Stromal cell of bone marrow (primary cell): ENCODE measurements at regions not wholly inside any gene's neighbourhood (a gene's known extent, or its start where the extent isn't known, plus 50 kb on each side); places are given as distances from the start of the nearest gene placed in this dataset.

Source experiments
- DNase-seq: peaks from one replicate; pipeline ENCODE4 v3.0.0-alpha.2; 2012; ENCODE audit warnings: low read depth

DNA sequence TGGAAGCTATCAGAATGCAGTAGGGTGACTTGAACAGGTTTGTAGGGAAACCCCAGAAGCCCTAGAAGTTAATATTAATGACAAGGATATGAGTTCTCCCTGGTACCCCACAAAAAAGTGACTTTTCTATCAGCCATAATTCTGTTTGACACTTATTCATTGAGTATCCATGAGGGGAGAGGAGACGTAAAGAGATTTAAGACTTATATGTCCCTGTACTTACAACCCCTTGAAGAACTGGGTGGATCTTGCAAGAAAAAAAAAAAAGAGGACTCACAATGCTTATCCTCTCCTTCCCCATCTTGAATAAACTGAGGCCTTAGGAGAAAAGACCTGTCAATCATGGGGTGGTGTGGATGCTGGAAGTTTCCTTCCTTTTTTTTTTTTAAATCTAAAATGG lies 203.5 kb downstream of the CBLN1 start:
- no peak for DNase-seq

- no peak for DNase-seq
Measured at GRCh38 chr16:49075709-49076108, 205.9 kb downstream of the CBLN1 start.

DNA sequence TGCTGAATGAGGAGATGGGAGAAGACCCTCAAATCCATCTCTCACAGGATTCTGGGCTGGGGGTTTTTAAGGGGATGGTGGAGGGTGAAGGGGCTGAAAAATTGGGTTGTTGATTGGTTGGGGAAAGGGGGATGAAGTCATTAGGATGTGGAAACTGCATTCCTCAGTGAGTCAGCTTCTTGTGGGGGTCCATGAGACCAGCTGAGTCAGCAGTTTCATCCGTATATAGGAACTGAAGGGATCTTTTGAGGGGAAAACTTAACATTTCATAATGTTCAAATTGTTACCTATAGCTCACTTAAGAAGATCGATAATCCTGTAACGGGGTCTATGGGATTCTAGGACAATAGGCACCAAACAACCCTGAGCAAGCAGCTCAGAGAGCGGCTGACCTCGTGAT lies 213.4 kb downstream of the CBLN1 start:
- DNase-seq: no peak

DNA sequence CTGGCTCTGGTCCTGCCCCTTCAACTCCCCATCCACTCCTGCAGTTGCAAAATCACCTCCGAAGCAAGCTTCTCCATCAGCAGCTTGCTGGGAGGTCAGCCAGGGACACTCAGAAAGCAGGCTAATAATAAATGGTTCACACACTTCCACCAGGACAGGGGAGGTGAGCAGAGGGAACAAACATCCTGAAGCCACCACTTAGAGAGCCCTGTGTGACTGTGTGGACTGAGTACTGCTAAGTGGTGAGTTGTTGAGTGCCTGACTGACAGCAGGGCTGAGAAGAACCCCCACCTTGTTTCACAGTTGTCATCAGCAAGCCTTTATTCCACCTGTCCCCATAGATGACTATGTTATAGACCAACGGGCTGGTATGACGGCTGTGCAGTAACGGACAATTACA lies 213.9 kb downstream of the CBLN1 start:
- DNase-seq: no peak

- DNase-seq: no peak
Measured at GRCh38 chr16:49061137-49061714, 220.4 kb downstream of the CBLN1 start.

GRCh38 chr16:49060728-49061127 lies 220.9 kb downstream of the CBLN1 start:
- no peak for DNase-seq

DNA sequence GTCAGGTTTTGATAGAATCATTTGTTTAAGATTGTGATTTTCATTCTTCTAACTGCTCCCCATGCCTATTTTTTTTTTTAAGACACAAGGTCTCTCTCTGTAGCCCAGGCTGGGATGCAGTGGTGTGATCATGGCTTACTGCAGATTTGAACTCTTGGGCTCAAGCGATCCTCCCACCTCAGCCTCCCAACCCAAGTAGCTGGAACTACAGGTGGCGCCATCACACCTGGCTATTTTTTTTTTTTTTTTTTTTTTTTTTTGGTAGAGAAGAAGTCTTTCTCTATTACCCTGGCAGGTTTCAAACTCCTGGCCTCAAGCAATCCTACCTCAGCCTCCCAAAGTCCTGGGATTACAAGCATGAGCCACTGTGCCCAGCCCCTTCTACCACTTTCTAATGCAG lies 223.3 kb downstream of the CBLN1 start:
- DNase-seq: no peak

DNA sequence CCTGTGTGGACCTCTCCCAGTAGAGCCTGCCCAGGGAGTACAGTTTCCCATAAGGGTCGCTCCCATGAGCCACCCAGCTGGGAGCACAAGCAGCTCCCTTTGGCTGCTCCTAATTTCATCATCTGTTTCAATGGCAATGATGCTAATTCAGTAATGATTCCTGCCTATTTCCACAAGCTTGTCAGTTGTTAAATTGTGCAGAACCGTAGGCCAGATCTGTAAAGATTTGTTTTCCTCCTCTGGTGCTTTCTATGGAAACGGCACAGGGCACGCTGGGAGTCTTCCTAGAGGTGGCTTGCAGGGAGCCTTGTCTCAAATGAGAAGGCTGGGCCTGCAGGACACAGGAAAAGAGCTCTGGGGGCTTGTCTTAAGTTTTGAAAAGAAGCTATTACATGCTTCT lies 223.7 kb downstream of the CBLN1 start:
- DNase-seq: no peak

GRCh38 chr16:49057391-49057790 lies 224.2 kb downstream of the CBLN1 start:
- DNase-seq: no peak

DNA sequence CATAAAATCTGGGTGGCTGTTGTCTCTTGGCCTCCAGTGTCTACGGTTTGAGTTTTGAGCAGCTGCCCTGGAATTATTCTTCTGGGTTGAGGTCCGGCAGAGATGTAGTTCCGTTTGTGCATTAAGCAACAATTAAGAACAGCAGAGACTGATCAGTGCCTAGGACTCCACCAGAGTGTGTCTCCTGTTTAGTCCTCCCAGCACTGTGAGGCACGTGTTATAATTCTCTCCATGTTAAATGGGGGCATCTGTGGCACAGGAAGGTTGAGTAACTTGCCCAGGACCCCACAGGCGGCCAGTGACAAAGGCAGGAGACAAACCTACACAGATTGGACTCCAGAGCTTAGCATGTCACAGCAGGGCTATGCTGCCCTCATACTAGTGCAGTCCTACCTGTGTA lies 225.1 kb downstream of the CBLN1 start:
- no peak for DNase-seq

- no peak for DNase-seq
Measured at GRCh38 chr16:49055824-49056545, 225.7 kb downstream of the CBLN1 start.

DNA sequence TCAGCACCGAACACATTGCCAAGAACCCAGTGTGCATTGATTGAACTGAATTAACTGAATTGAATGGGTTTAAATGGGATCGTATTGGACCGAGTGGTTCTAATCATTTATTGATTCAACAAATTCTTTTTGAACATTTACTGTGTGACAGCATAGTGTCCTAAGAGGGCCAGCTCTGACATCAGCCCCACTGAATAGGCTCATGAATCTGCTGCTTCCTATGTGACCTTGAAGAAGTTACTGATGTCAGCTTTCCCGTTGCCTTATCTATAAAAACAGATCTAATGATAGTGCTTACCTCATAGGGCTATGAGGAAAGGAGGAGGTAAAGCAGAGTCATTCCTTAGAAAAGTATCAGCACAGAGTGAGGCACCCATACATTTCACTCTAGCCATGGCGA lies 226.3 kb downstream of the CBLN1 start:
- no peak for DNase-seq

DNA sequence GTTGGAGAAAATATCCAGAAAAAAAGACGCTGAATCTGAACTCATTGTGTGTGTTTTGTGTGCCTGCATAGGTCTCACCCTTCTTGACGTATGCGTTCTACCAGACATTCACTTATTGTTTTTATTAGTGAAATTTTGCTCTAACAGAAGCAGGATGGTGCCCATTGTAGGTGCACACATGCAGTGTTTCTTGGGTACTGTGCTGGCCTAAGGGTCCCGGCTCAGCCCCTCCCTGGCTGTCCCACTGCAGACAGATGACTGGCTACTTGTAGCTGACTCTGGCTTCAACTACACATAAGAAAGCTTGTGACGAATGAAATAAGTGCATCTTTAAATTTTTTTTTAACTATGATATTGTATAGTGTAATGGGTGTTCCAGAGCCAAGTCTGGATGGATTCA lies 227.0 kb downstream of the CBLN1 start:
- no peak for DNase-seq

DNA sequence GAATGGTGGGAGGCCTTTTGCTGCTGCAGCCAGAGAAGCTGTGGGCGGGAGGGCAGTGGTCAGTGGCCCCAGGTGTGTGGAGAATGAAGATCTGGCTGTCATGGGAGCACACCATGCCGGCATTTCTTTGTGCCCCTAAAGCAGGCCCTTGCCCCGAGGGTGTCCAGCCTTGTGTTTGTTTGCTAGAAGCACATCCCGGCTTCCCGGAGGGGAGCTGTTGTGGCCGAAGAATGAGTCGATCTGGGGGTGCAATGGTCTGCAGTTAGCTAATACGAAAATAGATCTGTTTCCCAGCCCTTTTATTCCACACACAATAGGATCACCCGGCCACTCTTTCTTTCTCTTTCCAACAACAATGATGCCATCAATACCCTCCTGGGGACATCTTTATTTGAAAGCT lies 228.8 kb downstream of the CBLN1 start:
- DNase-seq: no peak

DNA sequence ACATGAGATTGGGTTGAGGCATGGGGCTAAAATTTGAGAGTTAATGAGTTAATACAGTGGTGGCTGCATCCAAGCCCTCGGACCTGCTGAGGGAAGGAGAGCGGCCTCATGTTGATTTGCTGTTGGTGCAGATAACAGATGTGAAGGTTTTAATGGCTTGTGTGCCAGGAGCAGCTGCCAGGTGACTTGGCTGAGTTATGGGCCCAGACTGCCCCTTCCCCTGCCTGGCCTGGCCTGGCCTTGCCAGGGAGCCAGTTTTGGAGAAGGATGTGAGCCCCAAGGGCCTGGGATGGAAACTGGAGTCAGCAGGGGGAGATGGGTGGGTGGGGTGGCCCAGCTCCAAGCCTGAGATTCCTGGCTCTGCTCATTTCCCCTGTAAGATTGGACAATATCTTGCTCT lies 230.1 kb downstream of the CBLN1 start:
- DNase-seq: no peak

GRCh38 chr16:49050607-49051006 lies 231.0 kb downstream of the CBLN1 start:
- DNase-seq: no peak

GRCh38 chr16:49049644-49050043 lies 232.0 kb downstream of the CBLN1 start:
- DNase-seq: no peak

- no peak for DNase-seq
Measured at GRCh38 chr16:49049191-49049590, 232.4 kb downstream of the CBLN1 start.

GRCh38 chr16:49048557-49048956 lies 233.1 kb downstream of the CBLN1 start:
- no peak for DNase-seq

DNA sequence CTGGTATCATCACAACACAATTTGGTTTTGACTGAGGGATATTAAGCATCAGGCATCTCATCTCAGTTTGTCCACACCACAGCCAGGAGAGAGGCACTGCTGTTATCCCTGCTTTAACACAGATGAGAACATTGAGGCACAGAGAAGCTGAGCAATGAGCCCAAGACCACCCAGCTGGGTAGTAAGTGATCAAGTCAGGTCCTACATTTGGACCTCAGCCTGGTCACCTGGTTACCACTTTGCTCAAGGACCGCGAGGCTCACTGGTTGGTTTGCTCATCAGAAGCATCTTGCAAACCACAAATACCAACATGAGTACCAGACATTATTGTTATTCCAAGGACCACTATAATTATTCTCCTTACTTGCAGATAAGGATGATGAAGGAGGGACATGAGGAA lies 245.5 kb downstream of the CBLN1 start:
- no peak for DNase-seq

DNA sequence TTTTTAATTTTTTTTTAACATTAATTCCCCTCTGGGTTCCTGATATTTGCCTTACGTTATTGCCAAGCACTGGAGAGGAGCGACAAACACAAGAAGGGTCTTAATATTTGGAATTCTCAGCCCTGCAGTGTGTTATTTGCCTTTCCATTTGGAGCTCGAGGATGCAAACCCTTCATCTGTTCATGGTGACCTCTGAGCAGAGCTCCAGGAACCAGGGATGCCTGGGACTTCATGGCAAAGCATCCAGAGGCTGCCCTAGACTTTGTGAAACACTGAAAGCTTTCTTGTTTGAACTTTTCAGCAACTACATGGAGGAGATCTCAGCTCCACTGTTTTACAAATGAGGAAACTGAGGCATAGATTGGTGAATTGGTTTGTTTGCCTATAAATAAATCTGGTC lies 254.2 kb downstream of the CBLN1 start:
- no peak for DNase-seq

DNA sequence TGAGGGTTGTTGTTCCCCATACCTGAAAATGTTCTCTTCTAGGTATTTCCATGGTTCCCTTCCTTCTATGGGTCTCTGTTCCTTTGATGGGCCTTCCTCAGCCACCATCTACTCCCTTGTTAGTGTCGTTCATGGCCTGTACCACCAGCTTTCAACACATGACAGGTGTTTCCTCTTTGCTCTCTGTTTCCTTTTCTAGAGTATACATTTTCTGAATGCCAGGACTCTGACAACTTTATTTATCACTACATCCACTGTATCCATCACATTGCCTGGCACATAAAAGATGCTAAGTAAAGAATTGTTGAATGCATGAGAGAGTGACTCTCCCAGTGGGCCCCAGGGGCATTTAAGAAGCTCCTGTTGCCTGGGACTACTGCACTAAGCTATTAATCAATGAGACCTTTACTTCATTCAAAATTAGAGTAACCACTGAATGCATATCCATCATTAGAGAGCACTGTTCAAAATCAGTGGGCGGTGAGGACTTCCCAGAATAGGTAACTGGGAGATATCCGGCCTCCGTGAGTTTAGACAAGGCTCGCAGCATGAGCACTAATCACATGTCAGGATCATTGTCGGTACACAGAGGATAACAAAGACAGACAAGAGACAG lies 255.0 kb downstream of the CBLN1 start:
- no peak for DNase-seq

DNA sequence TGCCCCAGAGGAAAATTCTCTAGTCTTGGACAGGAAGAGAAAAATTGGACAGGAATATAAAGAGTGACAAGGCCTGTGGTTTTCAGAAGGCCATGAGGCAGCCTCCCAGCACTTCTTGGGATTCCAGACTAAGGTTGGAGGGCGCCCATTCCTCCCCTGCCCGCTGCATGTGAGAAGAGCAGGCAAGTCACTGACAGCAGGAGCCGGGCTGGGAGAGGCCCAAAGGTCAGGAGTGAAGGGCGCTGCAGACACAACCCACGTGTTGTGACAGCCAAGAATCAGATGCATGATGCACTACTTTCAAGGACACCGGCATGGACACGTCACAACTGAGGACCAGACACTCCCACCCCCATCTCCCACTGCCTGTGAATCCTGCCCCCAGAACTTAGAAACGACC lies 256.7 kb downstream of the CBLN1 start:
- DNase-seq: no peak

- DNase-seq: no peak
Measured at GRCh38 chr16:49024016-49024415, 257.6 kb downstream of the CBLN1 start.
